Neural progenitor cell (in vitro differentiated cells): ENCODE measurements at regions not wholly inside any gene's neighbourhood (a gene's known extent, or its start where the extent isn't known, plus 50 kb on each side); places are given as distances from the start of the nearest gene placed in this dataset.

Experiments used
- DNase-seq: peaks from one replicate; pipeline ENCODE4 v3.0.0-alpha.2; 2016; ENCODE audit warnings: low spot score
- H2AFZ ChIP-seq: fragments of 200-600 bp; sonication (generic); replicated peaks from 2 replicates; pipeline ENCODE4 v1.6.1; 2016; ENCODE audit warnings: antibody characterized with exemption
- H3F3A ChIP-seq: fragments of 200-600 bp; sonication (generic); 2 replicates; pipeline ENCODE4 v1.6.1; 2016; ENCODE audit warnings: antibody characterized with exemption, low read depth
- H3K27ac ChIP-seq: fragments of 200-600 bp; sonication (generic); 2 replicates; pipeline ENCODE4 v1.5.1; 2016; ENCODE audit warnings: mild to moderate bottlenecking
- H3K27me3 ChIP-seq: fragments of 200-600 bp; sonication (generic); 2 replicates; pipeline ENCODE4 v1.6.1; 2016; ENCODE audit warnings: mild to moderate bottlenecking, moderate library complexity
- H3K36me3 ChIP-seq: fragments of 200-600 bp; sonication (generic); 2 replicates; pipeline ENCODE4 v1.5.1; 2016
- H3K4me1 ChIP-seq: fragments of 200-600 bp; sonication (generic); 2 replicates; pipeline ENCODE4 v1.6.1; 2016; ENCODE audit warnings: mixed run types
- H3K4me2 ChIP-seq: fragments of 200-600 bp; sonication (generic); 2 replicates; pipeline ENCODE4 v1.6.1; 2016
- H3K4me3 ChIP-seq: fragments of 200-600 bp; sonication (generic); 2 replicates; pipeline ENCODE4 v1.5.1; 2016
- H3K79me2 ChIP-seq: fragments of 200-600 bp; sonication (generic); 2 replicates; pipeline ENCODE4 v1.6.1; 2016; ENCODE audit warnings: low read depth
- H3K9ac ChIP-seq: fragments of 200-600 bp; sonication (generic); 2 replicates; pipeline ENCODE4 v1.6.1; 2016
- H3K9me3 ChIP-seq: fragments of 200-600 bp; sonication (generic); 2 replicates; pipeline ENCODE4 v1.5.1; 2016; ENCODE audit warnings: low read depth
- H4K20me1 ChIP-seq: fragments of 200-600 bp; sonication (generic); 2 replicates; pipeline ENCODE4 v1.6.1; 2016; ENCODE audit warnings: low read depth
- H3K27ac Mint-ChIP-seq: 3 replicates; pipeline ENCODE4 v1.8.0; 2021; ENCODE audit warnings: mixed read lengths
- H3K27me3 Mint-ChIP-seq: 2 replicates; pipeline ENCODE4 v1.8.0; 2022; ENCODE audit warnings: low read depth, mild to moderate bottlenecking, inconsistent platforms, moderate library complexity, mixed read lengths; ENCODE audit not compliant: insufficient read depth
- H3K36me3 Mint-ChIP-seq: 3 replicates; pipeline ENCODE4 v1.8.0; 2021; ENCODE audit warnings: mixed read lengths
- H3K4me1 Mint-ChIP-seq: 3 replicates; pipeline ENCODE4 v1.8.0; 2021; ENCODE audit warnings: mixed read lengths
- H3K4me3 Mint-ChIP-seq: 3 replicates; pipeline ENCODE4 v1.8.0; 2021; ENCODE audit warnings: mild to moderate bottlenecking, moderate library complexity, mixed read lengths
- H3K9me3 Mint-ChIP-seq: 3 replicates; pipeline ENCODE4 v1.8.0; 2020; ENCODE audit warnings: mixed read lengths
- EZH2 ChIP-seq: fragments of 200-600 bp; sonication (generic); IDR thresholded peaks from 2 replicates; pipeline ENCODE4 v1.6.1; 2017; ENCODE audit warnings: antibody characterized with exemption, mild to moderate bottlenecking, moderate library complexity
- EZH2phosphoT487 ChIP-seq: fragments of 200-600 bp; sonication (generic); IDR thresholded peaks from 2 replicates; pipeline ENCODE4 v1.6.1; 2017; ENCODE audit warnings: antibody characterized with exemption
- TF ChIP-seq, protein P1 (sequence below): fragments of 200-600 bp; sonication (generic); IDR thresholded peaks from 2 replicates; pipeline ENCODE4 v1.5.1; 2017; ENCODE audit warnings: antibody characterized with exemption, mild to moderate bottlenecking

- H3K4me3 ChIP-seq: no peak overlapping the region
- Mint-ChIP-seq H3K4me1 (peaks cover 5% of the 10 kb centered on the region), H3K36me3 (no peaks in the 10 kb centered on the region), H3K27ac (no peak overlapping the region), H3K4me3 (no peak overlapping the region), H3K9me3 (peaks cover 2% of the 10 kb centered on the region), H3K27me3 (peaks cover 6% of the 10 kb centered on the region)
- H3F3A ChIP-seq: no peaks in the 10 kb centered on the region
- no peaks in the 10 kb centered on the region for H3K4me1 ChIP-seq
- H3K27ac ChIP-seq: no peak overlapping the region
- no peaks in the 10 kb centered on the region for H3K79me2 ChIP-seq
- H3K36me3 ChIP-seq: no peaks in the 10 kb centered on the region
- no peak for DNase-seq
- H3K9ac ChIP-seq: no peak overlapping the region
- TF ChIP-seq, protein P1, sequence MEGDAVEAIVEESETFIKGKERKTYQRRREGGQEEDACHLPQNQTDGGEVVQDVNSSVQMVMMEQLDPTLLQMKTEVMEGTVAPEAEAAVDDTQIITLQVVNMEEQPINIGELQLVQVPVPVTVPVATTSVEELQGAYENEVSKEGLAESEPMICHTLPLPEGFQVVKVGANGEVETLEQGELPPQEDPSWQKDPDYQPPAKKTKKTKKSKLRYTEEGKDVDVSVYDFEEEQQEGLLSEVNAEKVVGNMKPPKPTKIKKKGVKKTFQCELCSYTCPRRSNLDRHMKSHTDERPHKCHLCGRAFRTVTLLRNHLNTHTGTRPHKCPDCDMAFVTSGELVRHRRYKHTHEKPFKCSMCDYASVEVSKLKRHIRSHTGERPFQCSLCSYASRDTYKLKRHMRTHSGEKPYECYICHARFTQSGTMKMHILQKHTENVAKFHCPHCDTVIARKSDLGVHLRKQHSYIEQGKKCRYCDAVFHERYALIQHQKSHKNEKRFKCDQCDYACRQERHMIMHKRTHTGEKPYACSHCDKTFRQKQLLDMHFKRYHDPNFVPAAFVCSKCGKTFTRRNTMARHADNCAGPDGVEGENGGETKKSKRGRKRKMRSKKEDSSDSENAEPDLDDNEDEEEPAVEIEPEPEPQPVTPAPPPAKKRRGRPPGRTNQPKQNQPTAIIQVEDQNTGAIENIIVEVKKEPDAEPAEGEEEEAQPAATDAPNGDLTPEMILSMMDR: no peak
- TF ChIP-seq EZH2: no peak
- TF ChIP-seq EZH2phosphoT487: no peak
- no peak overlapping the region for H2AFZ ChIP-seq
- H3K27me3 ChIP-seq: no peaks in the 10 kb centered on the region
- H3K9me3 ChIP-seq: no peaks in the 10 kb centered on the region
- no peak overlapping the region for H3K4me2 ChIP-seq
- no peaks in the 10 kb centered on the region for H4K20me1 ChIP-seq
Measured at GRCh38 chr10:43702213-43702935, 53.7 kb upstream of the ZNF32 start.

- peaks cover 2% of the 10 kb centered on the region for H3K27me3 Mint-ChIP-seq
- no peak overlapping the region for H3K27ac Mint-ChIP-seq
- H3K4me3 ChIP-seq: no peak overlapping the region
- peaks cover 5% of the 10 kb centered on the region for H3K4me1 Mint-ChIP-seq
- H3K27me3 ChIP-seq: no peaks in the 10 kb centered on the region
- no peak overlapping the region for H3K4me3 Mint-ChIP-seq
- DNase-seq: no peak
- TF ChIP-seq EZH2: no peak
- TF ChIP-seq EZH2phosphoT487: no peak
- TF ChIP-seq, protein P1: no peak
- no peaks in the 10 kb centered on the region for H3K4me1 ChIP-seq
- H3K36me3 ChIP-seq: no peaks in the 10 kb centered on the region
- no peaks in the 10 kb centered on the region for H4K20me1 ChIP-seq
- H3K4me2 ChIP-seq: no peak overlapping the region
- H3K9me3 ChIP-seq: no peaks in the 10 kb centered on the region
- peaks cover 2% of the 10 kb centered on the region for H3K9me3 Mint-ChIP-seq
- no peak overlapping the region for H2AFZ ChIP-seq
- H3K79me2 ChIP-seq: no peaks in the 10 kb centered on the region
- H3K36me3 Mint-ChIP-seq: no peaks in the 10 kb centered on the region
- no peak overlapping the region for H3K27ac ChIP-seq
- H3K9ac ChIP-seq: no peak overlapping the region
- H3F3A ChIP-seq: no peaks in the 10 kb centered on the region
Measured at GRCh38 chr10:43701295-43701694, 52.6 kb upstream of the ZNF32 start.

GRCh38 chr10:43700306-43700705, 51.6 kb upstream of the ZNF32 start:
- no peak for DNase-seq
- Mint-ChIP-seq H3K9me3 (peaks cover 2% of the 10 kb centered on the region), H3K27me3 (peaks cover 2% of the 10 kb centered on the region), H3K27ac (peak overlapping the region; percentile 46), H3K4me3 (no peak overlapping the region), H3K4me1 (peaks cover 5% of the 10 kb centered on the region), H3K36me3 (no peaks in the 10 kb centered on the region)
- Histone ChIP-seq H3K36me3 (no peaks in the 10 kb centered on the region), H2AFZ (no peak overlapping the region), H3K9me3 (no peaks in the 10 kb centered on the region), H3K4me3 (no peak overlapping the region), H3K27me3 (no peaks in the 10 kb centered on the region), H3K9ac (no peak overlapping the region), H3K4me1 (no peaks in the 10 kb centered on the region), H3K79me2 (no peaks in the 10 kb centered on the region), H3K27ac (no peak overlapping the region), H3F3A (no peaks in the 10 kb centered on the region), H3K4me2 (no peak overlapping the region), H4K20me1 (no peaks in the 10 kb centered on the region)
- TF ChIP-seq EZH2phosphoT487: no peak
- no peak for TF ChIP-seq EZH2
- TF ChIP-seq, protein P1: no peak
